ENCODE measurements at regions not wholly inside any gene's neighbourhood (a gene's known extent, or its start where the extent isn't known, plus 50 kb on each side); places are given as distances from the start of the nearest gene placed in this dataset.

DNA sequence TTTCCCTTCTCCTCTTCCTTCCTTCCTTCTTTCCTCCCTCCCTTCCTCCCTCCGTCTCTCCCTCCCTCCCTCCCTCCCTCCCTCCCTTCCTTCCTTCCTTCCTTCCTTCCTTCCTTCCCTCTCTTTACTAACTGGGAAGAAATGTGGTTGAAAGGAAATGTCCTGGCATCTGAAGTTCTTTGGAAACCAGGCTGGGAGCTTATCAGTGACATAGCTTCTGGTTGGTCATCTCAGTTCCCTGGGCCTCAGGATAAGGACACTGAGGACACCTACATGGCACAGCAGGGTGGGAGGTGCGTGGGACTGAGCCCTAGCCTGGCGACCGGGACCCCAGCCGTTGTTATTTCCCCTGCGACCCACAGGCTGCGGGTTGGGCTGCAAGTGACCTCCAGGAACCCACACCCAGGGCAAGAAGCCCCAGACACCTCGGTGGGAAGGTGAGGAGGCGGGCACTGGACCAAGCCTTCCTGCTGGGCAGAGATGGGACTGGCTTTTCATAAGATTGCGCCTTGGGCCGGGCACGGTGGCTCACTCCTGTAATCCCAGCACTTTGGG lies 1486.5 kb downstream of the TBC1D22A start:
- no peak overlapping the region for H3K9ac ChIP-seq (ENCODE audit: insufficient read depth, low read depth, low read length)
- H4K20me1 ChIP-seq (ENCODE audit: insufficient read depth, low read length): no peaks in the 10 kb centered on the region
- H3K27ac ChIP-seq (ENCODE audit: extremely low read length, insufficient read depth, low read length): no peak overlapping the region
- H3K27me3 ChIP-seq (ENCODE audit: control insufficient read depth in 1 of 2, insufficient read depth in 2 of 2, low read length in 2 of 2): peaks cover 7 to 31% of the 10 kb centered on the region in 2 experiments; a peak in 4 of 5 replicates
- DNase-seq (ENCODE audit: low spot score) (no peak), ATAC-seq (no peak), FAIRE-seq (no peak)
- no peaks in the 10 kb centered on the region for H3K36me3 ChIP-seq (replicated peaks in 1 of 2; ENCODE audit: control insufficient read depth in 1 of 2, insufficient read depth in 2 of 2, low read length in 2 of 2)
- no peaks in the 10 kb centered on the region for H3K9me3 ChIP-seq (ENCODE audit: low read length)
- POLR2A ChIA-PET: no interaction called here
- no peaks in the 10 kb centered on the region for H3K4me1 ChIP-seq (ENCODE audit: insufficient read depth, low read length)
- in situ Hi-C loops (cut with HindIII; ENCODE audit: extremely low pct_ligation_motif_present, low pct_unique_long_range_greater_than_20kb) (no loop called here), intact Hi-C loops (cut with micrococcal nuclease; ENCODE audit: unreplicated experiment) (no loop called here)
- no peaks in the 10 kb centered on the region for H3K79me2 ChIP-seq (ENCODE audit: insufficient read depth, low read length)
- H2AFZ ChIP-seq (ENCODE audit: low read length): no peak overlapping the region
- WGBS (ENCODE audit: low lambda C conversion rate): 0% methylated on average over 6 of the region's 12 CpGs
- no TSS peak for BruUV-seq (replicated peaks)
- CTCF ChIA-PET (ENCODE audit: low intra/inter-chr PET ratio, low total read pairs): no interaction called here
- H3K4me2 ChIP-seq (ENCODE audit: low read depth, low read length): no peak overlapping the region
- peak; percentile 52 for TF ChIP-seq HNRNPK (IDR thresholded peaks at IDR 0.05; ENCODE audit: low read depth, low read length, poor library complexity, severe bottlenecking)
- no peak for TF ChIP-seq CSRNP1 (CRISPR knock-in tag; IDR thresholded peaks at IDR 0.05)
- H3K4me3 ChIP-seq (replicated peaks in 1 of 3; ENCODE audit: insufficient read depth in 1 of 3, low read depth in 2 of 3, low read length in 3 of 3): no peak overlapping the region

DNA sequence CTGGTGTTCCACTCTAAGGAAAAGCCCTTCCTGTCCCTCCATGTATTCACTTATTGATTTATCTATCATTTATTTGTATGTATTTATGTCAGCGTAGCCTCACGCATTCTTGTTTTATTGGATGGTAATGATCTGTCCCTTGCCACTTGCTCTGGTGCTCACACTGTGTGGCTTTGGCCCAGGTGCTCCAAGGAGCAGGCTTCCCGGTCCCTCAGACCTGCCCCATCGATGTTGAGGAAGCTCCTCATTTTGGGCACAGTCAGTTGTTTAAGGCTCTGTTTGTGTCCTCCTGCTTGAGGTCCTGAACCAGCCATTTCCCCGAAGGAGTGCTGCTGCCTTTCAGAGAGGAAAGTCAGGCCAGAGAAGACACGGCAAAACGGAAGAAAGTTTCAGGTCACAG lies 1485.4 kb downstream of the TBC1D22A start:
- no peaks in the 10 kb centered on the region for H4K20me1 ChIP-seq (ENCODE audit: insufficient read depth, low read length)
- H3K4me1 ChIP-seq (ENCODE audit: insufficient read depth, low read length): no peaks in the 10 kb centered on the region
- peaks cover 7 to 35% of the 10 kb centered on the region in 2 experiments; a peak in 4 of 5 replicates for H3K27me3 ChIP-seq (ENCODE audit: control insufficient read depth in 1 of 2, insufficient read depth in 2 of 2, low read length in 2 of 2)
- H2AFZ ChIP-seq (ENCODE audit: low read length): no peak overlapping the region
- in situ Hi-C loops (cut with HindIII; ENCODE audit: extremely low pct_ligation_motif_present, low pct_unique_long_range_greater_than_20kb): no loop called here
- H3K9me3 ChIP-seq (ENCODE audit: low read length): no peaks in the 10 kb centered on the region
- FAIRE-seq (no peak), DNase-seq (ENCODE audit: low spot score) (no peak), ATAC-seq (no peak)
- intact Hi-C loops (cut with micrococcal nuclease; ENCODE audit: unreplicated experiment): no loop called here
- H3K27ac ChIP-seq (ENCODE audit: extremely low read length, insufficient read depth, low read length): no peak overlapping the region
- H3K36me3 ChIP-seq (replicated peaks in 1 of 2; ENCODE audit: control insufficient read depth in 1 of 2, insufficient read depth in 2 of 2, low read length in 2 of 2): no peaks in the 10 kb centered on the region
- WGBS (ENCODE audit: low lambda C conversion rate): 36% methylated on average over 7 of the region's 7 CpGs
- no peaks in the 10 kb centered on the region for H3K79me2 ChIP-seq (ENCODE audit: insufficient read depth, low read length)
- no peak overlapping the region for H3K9ac ChIP-seq (ENCODE audit: insufficient read depth, low read depth, low read length)
- CTCF ChIA-PET (ENCODE audit: low intra/inter-chr PET ratio, low total read pairs): no interaction called here
- TF ChIP-seq ZNF275 (CRISPR knock-in tag; IDR thresholded peaks at IDR 0.05; ENCODE audit: borderline replicate concordance) (no peak), KLF11 (CRISPR knock-in tag; IDR thresholded peaks at IDR 0.05) (no peak), ZUFSP (CRISPR knock-in tag; IDR thresholded peaks at IDR 0.05; ENCODE audit: borderline replicate concordance) (no peak)
- POLR2A ChIA-PET: no interaction called here
- H3K4me3 ChIP-seq (replicated peaks in 1 of 3; ENCODE audit: insufficient read depth in 1 of 3, low read depth in 2 of 3, low read length in 3 of 3): no peak overlapping the region
- no TSS peak for BruUV-seq (replicated peaks)
- no peak overlapping the region for H3K4me2 ChIP-seq (ENCODE audit: low read depth, low read length)

All from HepG2 (cell line).